Adrenal gland (tissue), 9 donors: ENCODE measurements at regions not wholly inside any gene's neighbourhood (a gene's known extent, or its start where the extent isn't known, plus 50 kb on each side); places are given as distances from the start of the nearest gene placed in this dataset.

ENCODE experiments used
- DNase-seq, 7 donors: peaks; one replicate each; pipeline ENCODE4 v3.0.0-alpha.2; 2019 to 2020
- H3K27ac ChIP-seq, 5 donors: fragments of 200-600 bp; sonication (generic) in 4 of 5; 1 replicate in 3 of 5; 2 replicates in 2 of 5; pipeline versions ENCODE4 v1.5.1 to v1.8.0; 2016 to 2020; ENCODE audit warnings: mild to moderate bottlenecking in 1 of 5
- H3K27me3 ChIP-seq: fragments of 200-600 bp; 2 replicates; pipeline ENCODE4 v1.8.0; 2021
- H3K36me3 ChIP-seq, 2 donors: fragments of 200-600 bp; replicated peaks in 1 of 2; 1 replicate in 1 of 2; 2 replicates in 1 of 2; pipeline versions ENCODE4 v1.5.1 to v1.8.0; 2018 to 2022
- H3K4me1 ChIP-seq, 2 donors: fragments of 200-600 bp; replicated peaks in 1 of 2; 1 replicate in 1 of 2; 2 replicates in 1 of 2; pipeline versions ENCODE4 v1.5.1 to v1.8.0; 2018 to 2021
- H3K4me3 ChIP-seq, 4 donors: fragments of 200-600 bp; sonication (generic) in 3 of 4; one replicate each; pipeline ENCODE4 v1.5.1; 2016 to 2018
- H3K9me3 ChIP-seq, 3 donors: fragments of 200-600 bp; sonication (generic) in 1 of 3; replicated peaks in 1 of 3; 1 replicate in 2 of 3; 2 replicates in 1 of 3; pipeline versions ENCODE4 v1.5.1 to v1.8.0; 2016 to 2021
- CTCF ChIP-seq, 6 experiments: fragments of 450-650 bp in 4 of 6; fragments of 200-600 bp in 2 of 6; sonication (generic) in 1 of 6; IDR thresholded peaks; 1 replicate in 5 of 6; 2 replicates in 1 of 6; pipeline versions ENCODE4 v1.5.1 to v1.8.0; 2016 to 2021; ENCODE audit warnings: antibody characterized with exemption in 6 of 6, mild to moderate bottlenecking in 2 of 6, moderate library complexity in 1 of 6
- POLR2A ChIP-seq, 2 donors: fragments of 450-650 bp; IDR thresholded peaks; one replicate each; pipeline ENCODE4 v1.6.1; 2017; ENCODE audit warnings: antibody characterized with exemption in 2 of 2, mild to moderate bottlenecking in 2 of 2, moderate library complexity in 1 of 2
- WGBS, 4 donors: extraction: QIAGEN DNeasy Blood & Tissue Kit in 2 of 4; methylation state at CpG; one replicate each; pipeline versions ENCODE4 v1.1.5 to v1.1.7; 2013 to 2017; 5-methylcytosine and 5-hydroxymethylcytosine counted together
- intact Hi-C, 2 donors: fragments of 100-400 bp; cut with DNase I; formaldehyde crosslinking; loops; one replicate each; pipeline versions ENCODE4 v1.14.1 to v1.15.0; 2022 to 2023
- donor health status: healthy with polysubstance abuse.
- donor health status: Bipolar disorder and iron deficiency.
- donor health status: DM: yes; HTN: yes; CAD: no.
- donor health status: DM: no; HTN: no; CAD: no.
- donor health status: DM: no; HTN: no; CAD: no.

- TF ChIP-seq POLR2A (IDR thresholded peaks at IDR 0.05) (no peak), CTCF (IDR thresholded peaks at IDR 0.05) (no peak)
- H3K36me3 ChIP-seq: no peaks in the 10 kb centered on the region
- no peaks in the 10 kb centered on the region for H3K4me1 ChIP-seq
- intact Hi-C loops: no loop called here
- H3K27ac ChIP-seq: no peak overlapping the region
- 57 to 62% (median 62%) methylated on average over 3 of the region's 3 CpGs for WGBS, 4 donors
- no peaks in the 10 kb centered on the region for H3K9me3 ChIP-seq
- no peak overlapping the region for H3K4me3 ChIP-seq
- no peak for DNase-seq
- no peaks in the 10 kb centered on the region for H3K27me3 ChIP-seq
Measured at GRCh38 chr3:63150880-63151279, 127.2 kb upstream of the SYNPR start.

GRCh38 chr3:63151897-63152296 lies 126.2 kb upstream of the SYNPR start:
- H3K4me1 ChIP-seq: no peaks in the 10 kb centered on the region
- H3K27me3 ChIP-seq: no peaks in the 10 kb centered on the region
- intact Hi-C loops: no loop called here
- no peak overlapping the region for H3K27ac ChIP-seq
- TF ChIP-seq POLR2A (IDR thresholded peaks at IDR 0.05): no peak
- no peak for TF ChIP-seq CTCF (IDR thresholded peaks at IDR 0.05)
- no peaks in the 10 kb centered on the region for H3K36me3 ChIP-seq
- H3K4me3 ChIP-seq: no peak overlapping the region
- DNase-seq: no peak
- no peaks in the 10 kb centered on the region for H3K9me3 ChIP-seq
- 46 to 78% (median 70%) methylated on average over 1 of the region's 1 CpG for WGBS, 4 donors

- 59 to 71% (median 65%) methylated on average over 2 of the region's 2 CpGs for WGBS, 4 donors
- Histone ChIP-seq H3K4me3 (no peak overlapping the region), H3K4me1 (no peaks in the 10 kb centered on the region), H3K27ac (no peak overlapping the region), H3K9me3 (no peaks in the 10 kb centered on the region), H3K27me3 (no peaks in the 10 kb centered on the region), H3K36me3 (no peaks in the 10 kb centered on the region)
- intact Hi-C loops: no loop called here
- no peak for DNase-seq
- no peak for TF ChIP-seq CTCF (IDR thresholded peaks at IDR 0.05)
- TF ChIP-seq POLR2A (IDR thresholded peaks at IDR 0.05): no peak
Measured at GRCh38 chr3:63159764-63160163, 118.3 kb upstream of the SYNPR start.

- no peak for DNase-seq
- H3K27ac ChIP-seq: no peak overlapping the region
- WGBS, 4 donors: 57 to 74% (median 57%) methylated on average over 4 of the region's 4 CpGs
- no peak for TF ChIP-seq POLR2A (IDR thresholded peaks at IDR 0.05)
- no peak for TF ChIP-seq CTCF (IDR thresholded peaks at IDR 0.05)
- H3K36me3 ChIP-seq: no peaks in the 10 kb centered on the region
- intact Hi-C loops: no loop called here
- H3K9me3 ChIP-seq: no peaks in the 10 kb centered on the region
- H3K4me3 ChIP-seq: no peak overlapping the region
- no peaks in the 10 kb centered on the region for H3K4me1 ChIP-seq
- no peaks in the 10 kb centered on the region for H3K27me3 ChIP-seq
Measured at GRCh38 chr3:63167113-63167512, 111.0 kb upstream of the SYNPR start.
